K562 (cell line): ENCODE measurements at regions not wholly inside any gene's neighbourhood (a gene's known extent, or its start where the extent isn't known, plus 50 kb on each side); places are given as distances from the start of the nearest gene placed in this dataset.

Source experiments
- BCOR ChIP-seq: fragments of 450-650 bp; IDR thresholded peaks from 2 replicates; pipeline ENCODE4 v1.6.1; 2016
- ELK3 ChIP-seq: fragments of 450-650 bp; formaldehyde crosslinking; IDR thresholded peaks from 2 replicates; pipeline ENCODE4 v1.4.0; 2020; ENCODE audit warnings: mild to moderate bottlenecking
- ETV5 ChIP-seq: sonication (generic); formaldehyde crosslinking; IDR thresholded peaks from 2 replicates; pipeline ENCODE4 v1.4.0; 2020; ENCODE audit warnings: low read depth, mild to moderate bottlenecking, missing genetic modification reagents
- HDAC2 ChIP-seq: fragments of 450-650 bp; IDR thresholded peaks from 2 replicates; pipeline ENCODE4 v1.6.1; 2016; ENCODE audit warnings: mild to moderate bottlenecking
- HDGF ChIP-seq: fragments of 450-650 bp; IDR thresholded peaks from 2 replicates; pipeline ENCODE4 v1.6.1; 2016
- HMG20B ChIP-seq: fragments of 250-450 bp; sonication (Bioruptor Pico); IDR thresholded peaks from 2 replicates; pipeline ENCODE4 v1.5.0; 2021; ENCODE audit warnings: mild to moderate bottlenecking
- IFI16 ChIP-seq: fragments of 250-450 bp; sonication (Bioruptor Pico); IDR thresholded peaks from 2 replicates; pipeline ENCODE4 v2.1.2; 2022; ENCODE audit warnings: mild to moderate bottlenecking, inconsistent platforms
- MITF ChIP-seq: IDR thresholded peaks from 2 replicates; pipeline ENCODE4 v1.6.1; 2014; ENCODE audit warnings: antibody characterized with exemption
- PREB ChIP-seq: sonication (generic); formaldehyde crosslinking; IDR thresholded peaks from 2 replicates; pipeline ENCODE4 v1.8.1; 2023; ENCODE audit warnings: mild to moderate bottlenecking, missing genetic modification reagents
- PURB ChIP-seq: sonication (generic); formaldehyde crosslinking; IDR thresholded peaks from 2 replicates; pipeline ENCODE4 v1.9.0; 2021; ENCODE audit warnings: low read depth, mild to moderate bottlenecking, missing genetic modification reagents
- SAP30 ChIP-seq: fragments of 200-600 bp; sonication (generic); IDR thresholded peaks from 2 replicates; pipeline ENCODE4 v1.6.1; 2012; ENCODE audit warnings: borderline replicate concordance, low read depth, mild to moderate bottlenecking, moderate library complexity, low read length, control low read depth, inconsistent platforms; ENCODE audit not compliant: insufficient read depth, poor library complexity, severe bottlenecking
- USF2 ChIP-seq: sonication (generic); formaldehyde crosslinking; IDR thresholded peaks from 2 replicates; pipeline ENCODE4 v1.5.0; 2020; ENCODE audit warnings: missing genetic modification reagents
- VEZF1 ChIP-seq: fragments of 200-800 bp; sonication (Bioruptor generic); IDR thresholded peaks from 2 replicates; pipeline ENCODE4 v1.6.1; 2017; ENCODE audit warnings: missing genetic modification characterization, missing compliant biosample characterization
- ZBTB11 ChIP-seq, 3 experiments: fragments of 200-800 bp in 1 of 3; fragments of 250-450 bp in 1 of 3; fragments of 450-650 bp in 1 of 3; sonication (Bioruptor Pico) in 1 of 3; sonication (Bioruptor generic) in 1 of 3; formaldehyde crosslinking in 1 of 3; IDR thresholded peaks; 2 replicates each; pipeline versions ENCODE4 v1.6.1 to v1.8.0; 2016 to 2022; ENCODE audit warnings: mild to moderate bottlenecking in 2 of 3, missing genetic modification characterization in 2 of 3, missing compliant biosample characterization in 1 of 3, moderate library complexity in 1 of 3
- ZNF140 ChIP-seq: fragments of 250-450 bp; sonication (Bioruptor Pico); IDR thresholded peaks from 2 replicates; pipeline ENCODE4 v1.8.0; 2021; ENCODE audit warnings: moderate library complexity, mild to moderate bottlenecking, inconsistent platforms
- ZNF780A ChIP-seq: fragments of 250-450 bp; sonication (Bioruptor Pico); IDR thresholded peaks from 2 replicates; pipeline ENCODE4 v1.5.0; 2021; ENCODE audit warnings: mild to moderate bottlenecking

GRCh38 chr7:67341153-67341768, 344.6 kb downstream of the TYW1 start (continued):
- TF ChIP-seq ZBTB11 (CRISPR knock-in tag; IDR thresholded peaks at IDR 0.05) (no peak), IFI16 (no peak), PURB (CRISPR knock-in tag) (no peak), HMG20B (CRISPR knock-in tag) (no peak), HDAC2 (0 out of 2 replicates have a peak, but pooled peaks have one; percentile 25), ZNF780A (no peak), ETV5 (CRISPR knock-in tag) (no peak), SAP30 (no peak), ELK3 (CRISPR knock-in tag) (no peak), USF2 (0 out of 2 replicates have a peak, but pooled peaks have one; percentile 11), ZNF140 (CRISPR knock-in tag) (no peak), VEZF1 (no peak), HDGF (no peak), BCOR (peak; percentile 90), MITF (no peak), PREB (no peak)
